ENCODE measurements at regions not wholly inside any gene's neighbourhood (a gene's known extent, or its start where the extent isn't known, plus 50 kb on each side); places are given as distances from the start of the nearest gene placed in this dataset.

- TF ChIP-seq POLR2A (IDR thresholded peaks at IDR 0.05; ENCODE audit: low read depth, low read length): no peak
- TF ChIP-seq POLR2AphosphoS5 (IDR thresholded peaks at IDR 0.05; ENCODE audit: low read depth, low read length): no peak
- TF ChIP-seq TAF1 (IDR thresholded peaks at IDR 0.05; ENCODE audit: borderline replicate concordance, low read depth, low read length): no peak
Measured at GRCh38 chr3:127107002-127107401, 85.9 kb upstream of the PRR23E start.
